OCI-LY7 (cell line): ENCODE measurements at regions not wholly inside any gene's neighbourhood (a gene's known extent, or its start where the extent isn't known, plus 50 kb on each side); places are given as distances from the start of the nearest gene placed in this dataset.
"Not testable (repeated sequence)": the region's sequence is repeated elsewhere in the genome, so short reads cannot be mapped to it uniquely, and the experiment has no call there.

ENCODE experiments used
- BruUV-seq: library from RNA; stranded (reverse); fragments of 400-500 nt; replicated peaks from 2 replicates; lab custom pipeline; 2021; lab: Mats Ljungman, UMichigan
- CTCF ChIA-PET: fragments of 300-600 bp; sonication (Branson Sonifier 250); formaldehyde crosslinking; loops from one replicate; lab custom pipeline; 2022; ENCODE audit warnings: antibody characterized with exemption; ENCODE audit not compliant: unreplicated experiment; lab: Charles Lee
- POLR2A ChIA-PET: fragments of 300-600 bp; sonication (Branson Sonifier 250); formaldehyde crosslinking; loops from one replicate; lab custom pipeline; 2022; ENCODE audit warnings: antibody characterized with exemption; lab: Charles Lee
- DNase-seq: peaks from one replicate; pipeline ENCODE4 v3.0.0-alpha.2; 2015; ENCODE audit warnings: low spot score
- H2AFZ ChIP-seq: fragments of 200-600 bp; sonication (generic), shearing (Covaris generic); 2 replicates; pipeline ENCODE4 v1.6.1; 2014; ENCODE audit warnings: mild to moderate bottlenecking, antibody characterized with exemption, low read length, moderate library complexity
- H3K27ac ChIP-seq: fragments of 200-600 bp; sonication (generic); 2 replicates; pipeline ENCODE4 v1.5.1; 2014; ENCODE audit warnings: mixed run types, low read depth, mild to moderate bottlenecking, moderate library complexity, low read length, inconsistent platforms; ENCODE audit not compliant: poor library complexity, severe bottlenecking
- H3K36me3 ChIP-seq: fragments of 200-600 bp; sonication (generic); 2 replicates; pipeline ENCODE4 v1.6.1; 2014; ENCODE audit warnings: mild to moderate bottlenecking, antibody characterized with exemption, low read length, moderate library complexity, mixed read lengths; ENCODE audit not compliant: insufficient read depth
- H3K4me1 ChIP-seq: fragments of 200-600 bp; sonication (generic); 2 replicates; pipeline ENCODE4 v1.5.1; 2014; ENCODE audit warnings: mild to moderate bottlenecking, low read length; ENCODE audit not compliant: insufficient read depth, poor library complexity, severe bottlenecking
- H3K4me2 ChIP-seq: fragments of 200-600 bp; sonication (generic); 2 replicates; pipeline ENCODE4 v1.6.1; 2014; ENCODE audit warnings: mild to moderate bottlenecking, low read length
- H3K4me3 ChIP-seq: fragments of 200-600 bp; sonication (generic); 2 replicates; pipeline ENCODE4 v1.5.1; 2014; ENCODE audit warnings: mild to moderate bottlenecking, low read depth, low read length; ENCODE audit not compliant: poor library complexity, severe bottlenecking
- H3K79me2 ChIP-seq: fragments of 200-600 bp; sonication (generic); 2 replicates; pipeline ENCODE4 v1.6.1; 2016; ENCODE audit warnings: low read depth, mild to moderate bottlenecking, low read length, moderate library complexity, mixed read lengths; ENCODE audit not compliant: insufficient read depth
- H3K9me2 ChIP-seq: fragments of 200-600 bp; sonication (generic); 2 replicates; pipeline ENCODE4 v1.6.1; 2016; ENCODE audit warnings: mild to moderate bottlenecking, low read length, mixed read lengths; ENCODE audit not compliant: insufficient read depth
- H3K9me3 ChIP-seq: fragments of 200-600 bp; sonication (generic); 2 replicates; pipeline ENCODE4 v1.6.1; 2014; ENCODE audit warnings: mild to moderate bottlenecking, mixed run types, low read length, mixed read lengths
- H4K20me1 ChIP-seq: fragments of 200-600 bp; sonication (generic); 2 replicates; pipeline ENCODE4 v1.6.1; 2014; ENCODE audit warnings: mild to moderate bottlenecking, antibody characterized with exemption, low read length, moderate library complexity, mixed read lengths; ENCODE audit not compliant: insufficient read depth
- CTCF ChIP-seq: fragments of 200-600 bp; sonication (generic); conservative IDR thresholded peaks from 2 replicates; pipeline ENCODE4 v1.5.1; 2014; ENCODE audit warnings: mild to moderate bottlenecking, antibody characterized with exemption, low read length, moderate library complexity, mixed read lengths
- EZH2phosphoT487 ChIP-seq: fragments of 200-600 bp; sonication (generic); IDR thresholded peaks from 2 replicates; pipeline ENCODE4 v1.6.1; 2018; ENCODE audit warnings: low read depth, borderline replicate concordance, mild to moderate bottlenecking, mixed run types, antibody characterized with exemption, low read length, moderate library complexity, mixed read lengths
- intact Hi-C: fragments of 100-400 bp; cut with micrococcal nuclease; formaldehyde crosslinking; loops from one replicate; pipeline ENCODE4 v1.10.0; 2022; ENCODE audit not compliant: unreplicated experiment

GRCh38 chr9:108427751-108428150 is 428.0 kb downstream of the ACTL7B start:
- Histone ChIP-seq H3K4me1 (no peaks in the 10 kb centered on the region), H3K36me3 (no peaks in the 10 kb centered on the region), H3K4me3 (no peak overlapping the region), H3K4me2 (no peak overlapping the region), H3K9me2 (no peaks in the 10 kb centered on the region), H3K27ac (no peak overlapping the region), H3K9me3 (no peaks in the 10 kb centered on the region), H4K20me1 (no peaks in the 10 kb centered on the region), H2AFZ (no peak overlapping the region), H3K79me2 (no peaks in the 10 kb centered on the region)
- ChIA-PET CTCF (no interaction called here), POLR2A (interaction anchor here (0.6 kb wide), 1 partner anchor 13 kb away, joined by 4 read pairs; no protein-coding TSS in a partner anchor)
- intact Hi-C loops = no loop called here
- no peak for DNase-seq
- TF ChIP-seq EZH2phosphoT487 (no peak), CTCF (no peak)
- no TSS peak for BruUV-seq

- H3K4me2 ChIP-seq, BruUV-seq, DNase-seq, H3K4me1 ChIP-seq, H3K27ac ChIP-seq, POLR2A ChIA-PET, H3K4me3 ChIP-seq, H3K79me2 ChIP-seq, H4K20me1 ChIP-seq, CTCF ChIA-PET, H3K36me3 ChIP-seq, H3K9me3 ChIP-seq, H3K9me2 ChIP-seq, intact Hi-C loops, H2AFZ ChIP-seq: not testable (repeated sequence)
Observed at GRCh38 chr9:108426421-108426940, 429.3 kb downstream of the ACTL7B start.

GRCh38 chr9:108423433-108423832 is 432.4 kb downstream of the ACTL7B start:
- no peak for TF ChIP-seq EZH2phosphoT487
- no peak for TF ChIP-seq CTCF
- ChIA-PET CTCF (no interaction called here), POLR2A (no interaction called here)
- Histone ChIP-seq H3K79me2 (no peaks in the 10 kb centered on the region), H4K20me1 (no peaks in the 10 kb centered on the region), H2AFZ (no peak overlapping the region), H3K4me1 (no peaks in the 10 kb centered on the region), H3K4me2 (no peak overlapping the region), H3K27ac (no peak overlapping the region), H3K9me2 (no peaks in the 10 kb centered on the region), H3K36me3 (no peaks in the 10 kb centered on the region), H3K9me3 (no peaks in the 10 kb centered on the region), H3K4me3 (no peak overlapping the region)
- no peak for DNase-seq
- BruUV-seq = no TSS peak
- intact Hi-C loops = no loop called here
